ENCODE measurements at regions not wholly inside any gene's neighbourhood (a gene's known extent, or its start where the extent isn't known, plus 50 kb on each side); places are given as distances from the start of the nearest gene placed in this dataset.
A peak's percentile ranks its signal among the peaks of the same experiment; 100 is the strongest.
"Not testable (repeated sequence)": the region's sequence is repeated elsewhere in the genome, so short reads cannot be mapped to it uniquely, and the experiment has no call there.

GRCh38 chr4:138595731-138596460 is 353.7 kb upstream of the SLC7A11 start:
- Mint-ChIP-seq H3K4me3 (no peak overlapping the region), H3K27ac (no peak overlapping the region), H3K4me1 (no peaks in the 10 kb centered on the region), H3K36me3 (ENCODE audit: low read depth) (no peaks in the 10 kb centered on the region), H3K27me3 (no peaks in the 10 kb centered on the region)
- no peak for ATAC-seq
- no peak for DNase-seq
- no peaks in the 10 kb centered on the region for H3K9me3 ChIP-seq (ENCODE audit: control insufficient read depth, low read length, poor library complexity, severe bottlenecking)

- ATAC-seq (no peak), DNase-seq (no peak)
- Mint-ChIP-seq H3K36me3 (ENCODE audit: low read depth) (no peaks in the 10 kb centered on the region), H3K4me3 (no peak overlapping the region), H3K4me1 (no peaks in the 10 kb centered on the region), H3K27me3 (no peaks in the 10 kb centered on the region), H3K27ac (no peak overlapping the region)
- H3K9me3 ChIP-seq (ENCODE audit: control insufficient read depth, low read length, poor library complexity, severe bottlenecking) = no peaks in the 10 kb centered on the region
Observed at GRCh38 chr4:138595171-138595570, 353.0 kb upstream of the SLC7A11 start.

- Mint-ChIP-seq H3K36me3 (ENCODE audit: low read depth) (no peaks in the 10 kb centered on the region), H3K4me1 (no peaks in the 10 kb centered on the region), H3K27me3 (no peaks in the 10 kb centered on the region), H3K27ac (no peak overlapping the region), H3K4me3 (peak overlapping the region; percentile 31)
- ATAC-seq (no peak), DNase-seq (no peak)
- H3K9me3 ChIP-seq (ENCODE audit: control insufficient read depth, low read length, poor library complexity, severe bottlenecking) = no peaks in the 10 kb centered on the region
Observed at GRCh38 chr4:138592796-138593195, 350.6 kb upstream of the SLC7A11 start.

DNA sequence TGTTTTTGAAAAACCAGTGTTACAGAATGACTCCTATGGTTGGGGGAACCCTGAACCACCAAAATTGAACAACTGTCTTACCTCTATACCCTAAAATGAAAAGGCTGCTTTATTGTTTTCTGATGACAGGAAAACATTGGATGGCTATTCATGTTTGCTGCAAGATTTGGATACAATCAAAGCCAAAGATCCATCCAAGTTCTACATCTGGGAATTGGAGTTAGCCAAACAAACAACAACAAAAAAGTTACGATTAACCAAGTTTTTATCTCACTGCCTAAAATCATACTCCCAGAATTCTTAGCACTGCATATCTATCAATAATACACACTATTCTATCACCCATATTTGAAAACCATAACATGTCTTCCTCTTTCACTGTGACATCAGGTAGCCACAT is 349.7 kb upstream of the SLC7A11 start:
- Mint-ChIP-seq H3K4me3 (no peak overlapping the region), H3K27ac (no peak overlapping the region), H3K4me1 (no peaks in the 10 kb centered on the region), H3K27me3 (no peaks in the 10 kb centered on the region), H3K36me3 (ENCODE audit: low read depth) (no peaks in the 10 kb centered on the region)
- no peak for ATAC-seq
- no peak for DNase-seq
- no peaks in the 10 kb centered on the region for H3K9me3 ChIP-seq (ENCODE audit: control insufficient read depth, low read length, poor library complexity, severe bottlenecking)

- H3K36me3 Mint-ChIP-seq (ENCODE audit: low read depth) = no peaks in the 10 kb centered on the region
- H3K4me1 Mint-ChIP-seq = no peaks in the 10 kb centered on the region
- no peaks in the 10 kb centered on the region for H3K9me3 ChIP-seq (ENCODE audit: control insufficient read depth, low read length, poor library complexity, severe bottlenecking)
- no peaks in the 10 kb centered on the region for H3K27me3 Mint-ChIP-seq
- no peak overlapping the region for H3K27ac Mint-ChIP-seq
- no peak for ATAC-seq
- H3K4me3 Mint-ChIP-seq = no peak overlapping the region
- DNase-seq = no peak
Observed at GRCh38 chr4:138588501-138588900, 346.4 kb upstream of the SLC7A11 start.

DNA sequence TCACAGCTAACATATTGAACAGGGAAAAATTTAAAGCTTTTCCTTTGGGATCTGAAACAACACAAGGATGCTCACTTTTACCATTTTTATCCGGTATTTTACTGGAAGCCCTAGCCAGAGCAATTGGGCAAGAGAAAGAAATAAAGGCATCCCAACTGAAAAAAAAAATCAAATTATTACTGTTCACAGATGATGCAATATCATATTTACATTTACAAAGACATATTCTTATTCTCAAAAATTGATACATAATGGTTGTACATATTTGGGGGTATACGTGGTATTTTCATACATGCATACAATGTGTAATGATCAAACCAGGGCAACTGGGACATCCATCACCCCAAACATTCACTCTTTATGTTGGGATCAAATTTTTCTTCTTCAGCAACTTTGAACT is 337.0 kb upstream of the SLC7A11 start:
- DNase-seq = no peak
- ATAC-seq = no peak
- H3K9me3 ChIP-seq (ENCODE audit: control insufficient read depth, low read length, poor library complexity, severe bottlenecking) = peaks cover 9% of the 10 kb centered on the region
- Mint-ChIP-seq H3K27ac (no peak overlapping the region), H3K27me3 (no peaks in the 10 kb centered on the region), H3K4me1 (no peaks in the 10 kb centered on the region), H3K36me3 (ENCODE audit: low read depth) (no peaks in the 10 kb centered on the region), H3K4me3 (no peak overlapping the region)

- H3K4me1 Mint-ChIP-seq; H3K36me3 Mint-ChIP-seq (ENCODE audit: low read depth); ATAC-seq; H3K27ac Mint-ChIP-seq; DNase-seq; H3K27me3 Mint-ChIP-seq; H3K9me3 ChIP-seq (ENCODE audit: control insufficient read depth, low read length, poor library complexity, severe bottlenecking); H3K4me3 Mint-ChIP-seq: not testable (repeated sequence)
Observed at GRCh38 chr4:138577826-138578225, 335.7 kb upstream of the SLC7A11 start.

GRCh38 chr4:138577145-138577544 is 335.0 kb upstream of the SLC7A11 start:
- ATAC-seq (no peak), DNase-seq (no peak)
- H3K27ac Mint-ChIP-seq = no peak overlapping the region
- H3K36me3 Mint-ChIP-seq (ENCODE audit: low read depth) = no peaks in the 10 kb centered on the region
- H3K4me3 Mint-ChIP-seq = no peak overlapping the region
- no peaks in the 10 kb centered on the region for H3K27me3 Mint-ChIP-seq
- H3K9me3 ChIP-seq (ENCODE audit: control insufficient read depth, low read length, poor library complexity, severe bottlenecking) = peaks cover 9% of the 10 kb centered on the region
- H3K4me1 Mint-ChIP-seq = no peaks in the 10 kb centered on the region

GRCh38 chr4:138576684-138577083 is 334.5 kb upstream of the SLC7A11 start:
- H3K4me3 Mint-ChIP-seq = no peak overlapping the region
- no peaks in the 10 kb centered on the region for H3K27me3 Mint-ChIP-seq
- DNase-seq (no peak), ATAC-seq (no peak)
- no peak overlapping the region for H3K27ac Mint-ChIP-seq
- no peaks in the 10 kb centered on the region for H3K36me3 Mint-ChIP-seq (ENCODE audit: low read depth)
- peaks cover 9% of the 10 kb centered on the region for H3K9me3 ChIP-seq (ENCODE audit: control insufficient read depth, low read length, poor library complexity, severe bottlenecking)
- H3K4me1 Mint-ChIP-seq = no peaks in the 10 kb centered on the region

DNA sequence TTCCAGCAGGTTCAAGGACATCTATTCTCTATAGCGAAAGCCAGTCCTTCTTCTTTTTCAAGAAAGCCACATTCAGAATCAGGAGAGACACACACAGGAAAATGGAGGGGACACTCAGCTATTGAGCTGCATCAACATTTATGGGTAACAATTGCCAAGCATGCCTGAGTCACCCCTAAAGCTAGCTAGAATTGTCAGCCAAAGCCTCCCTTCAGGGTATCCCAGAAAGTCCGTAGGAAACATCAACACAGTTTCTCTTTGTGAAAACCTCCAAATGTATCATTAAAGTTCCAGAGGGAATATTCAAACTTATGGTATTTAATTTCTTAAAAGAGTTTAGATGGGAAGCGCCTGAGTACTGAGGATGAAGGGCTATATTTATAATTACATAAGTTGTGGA is 331.1 kb upstream of the SLC7A11 start:
- H3K4me3 Mint-ChIP-seq = no peak overlapping the region
- no peak for DNase-seq
- H3K27me3 Mint-ChIP-seq = no peaks in the 10 kb centered on the region
- H3K9me3 ChIP-seq (ENCODE audit: control insufficient read depth, low read length, poor library complexity, severe bottlenecking) = peaks cover 9% of the 10 kb centered on the region
- H3K36me3 Mint-ChIP-seq (ENCODE audit: low read depth) = no peaks in the 10 kb centered on the region
- H3K27ac Mint-ChIP-seq = no peak overlapping the region
- no peak for ATAC-seq
- no peaks in the 10 kb centered on the region for H3K4me1 Mint-ChIP-seq

DNA sequence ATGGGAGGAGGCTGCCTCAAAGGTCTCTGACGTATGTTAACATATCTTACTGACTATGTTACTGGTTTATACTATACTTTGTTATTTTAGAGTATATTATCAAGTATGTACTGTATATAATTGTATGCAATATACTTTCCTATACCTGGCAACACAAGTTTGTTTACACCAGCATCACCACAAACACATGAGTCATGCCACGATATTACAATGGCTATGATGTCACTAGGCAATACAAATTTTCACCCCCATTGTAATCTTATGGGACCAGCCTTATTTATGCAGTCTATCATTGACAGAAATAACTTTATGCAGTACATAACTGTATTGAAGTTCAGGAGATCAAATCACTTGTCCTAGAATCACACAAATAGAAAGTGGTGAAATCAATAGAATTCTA is 329.9 kb upstream of the SLC7A11 start:
- H3K4me3 Mint-ChIP-seq = no peak overlapping the region
- no peak overlapping the region for H3K27ac Mint-ChIP-seq
- no peaks in the 10 kb centered on the region for H3K27me3 Mint-ChIP-seq
- ATAC-seq (no peak), DNase-seq (no peak)
- H3K4me1 Mint-ChIP-seq = no peaks in the 10 kb centered on the region
- no peaks in the 10 kb centered on the region for H3K36me3 Mint-ChIP-seq (ENCODE audit: low read depth)
- peaks cover 9% of the 10 kb centered on the region for H3K9me3 ChIP-seq (ENCODE audit: control insufficient read depth, low read length, poor library complexity, severe bottlenecking)

DNA sequence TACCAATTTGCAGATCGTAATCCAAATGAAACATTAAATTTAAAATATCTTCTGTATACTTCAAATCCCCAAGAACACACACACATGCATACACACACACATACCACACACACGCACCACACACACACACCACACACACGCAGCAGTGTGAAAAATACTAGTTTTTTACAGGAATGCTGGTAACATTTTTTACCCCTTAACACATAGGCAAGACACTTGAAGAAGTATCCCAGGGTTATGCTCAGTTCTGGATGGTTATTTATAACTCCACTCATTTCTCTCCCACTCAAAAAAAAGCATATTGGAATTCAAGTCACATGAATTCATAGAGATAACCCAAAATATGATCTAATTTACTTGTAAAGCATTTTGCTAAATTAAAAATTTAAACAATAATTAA is 325.5 kb upstream of the SLC7A11 start:
- DNase-seq (no peak), ATAC-seq (no peak)
- H3K9me3 ChIP-seq (ENCODE audit: control insufficient read depth, low read length, poor library complexity, severe bottlenecking) = no peaks in the 10 kb centered on the region
- H3K4me1 Mint-ChIP-seq = no peaks in the 10 kb centered on the region
- H3K27ac Mint-ChIP-seq = no peak overlapping the region
- H3K27me3 Mint-ChIP-seq = no peaks in the 10 kb centered on the region
- H3K4me3 Mint-ChIP-seq = no peak overlapping the region
- no peaks in the 10 kb centered on the region for H3K36me3 Mint-ChIP-seq (ENCODE audit: low read depth)

DNA sequence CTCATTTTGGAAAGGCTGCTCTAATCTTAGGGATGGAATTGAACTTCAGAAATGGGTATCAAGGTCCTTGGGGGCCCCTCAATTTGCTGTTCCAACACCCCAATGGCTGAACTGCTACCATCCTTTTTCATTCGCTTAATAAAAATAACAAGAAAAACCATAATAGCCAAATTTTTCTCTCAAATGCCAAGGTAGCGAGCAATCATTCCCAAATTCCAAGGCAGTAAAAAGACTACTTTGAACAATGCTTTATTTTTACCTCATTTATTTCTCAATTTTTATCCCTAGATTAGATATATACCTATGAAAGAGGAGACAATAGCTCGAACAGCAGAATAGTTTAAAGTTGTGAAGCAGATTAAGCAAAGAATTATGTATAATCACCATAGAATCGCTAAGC is 323.4 kb upstream of the SLC7A11 start:
- no peak for DNase-seq
- no peaks in the 10 kb centered on the region for H3K27me3 Mint-ChIP-seq
- ATAC-seq = no peak
- H3K4me3 Mint-ChIP-seq = no peak overlapping the region
- no peaks in the 10 kb centered on the region for H3K4me1 Mint-ChIP-seq
- no peak overlapping the region for H3K27ac Mint-ChIP-seq
- H3K9me3 ChIP-seq (ENCODE audit: control insufficient read depth, low read length, poor library complexity, severe bottlenecking) = no peaks in the 10 kb centered on the region
- H3K36me3 Mint-ChIP-seq (ENCODE audit: low read depth) = no peaks in the 10 kb centered on the region

DNA sequence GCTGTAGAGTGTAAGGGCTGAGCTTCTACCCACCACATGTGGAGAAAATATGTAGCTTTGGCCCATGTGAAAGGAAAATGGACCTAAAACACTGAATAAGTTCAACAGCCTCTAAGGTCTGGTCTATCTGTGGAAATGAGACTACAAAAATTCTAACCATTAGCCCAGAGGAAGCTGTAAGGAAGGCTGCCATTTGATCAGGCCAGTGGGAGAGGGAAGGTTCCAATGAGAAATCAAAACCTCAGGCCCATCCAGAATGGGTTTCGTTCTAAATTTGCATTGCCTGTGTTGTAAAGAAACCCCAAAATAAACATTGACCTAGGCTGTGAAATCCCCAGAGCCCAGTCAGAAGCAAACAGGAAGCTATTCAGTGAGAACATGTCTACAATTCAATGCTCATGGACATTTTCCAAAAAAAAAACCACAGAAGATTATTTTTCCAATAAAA is 320.4 kb upstream of the SLC7A11 start:
- H3K36me3 Mint-ChIP-seq (ENCODE audit: low read depth) = no peaks in the 10 kb centered on the region
- H3K4me1 Mint-ChIP-seq = no peaks in the 10 kb centered on the region
- H3K4me3 Mint-ChIP-seq = no peak overlapping the region
- no peaks in the 10 kb centered on the region for H3K9me3 ChIP-seq (ENCODE audit: control insufficient read depth, low read length, poor library complexity, severe bottlenecking)
- H3K27ac Mint-ChIP-seq = no peak overlapping the region
- DNase-seq = no peak
- no peak for ATAC-seq
- no peaks in the 10 kb centered on the region for H3K27me3 Mint-ChIP-seq
